OCI-LY1 (cell line): ENCODE measurements at regions not wholly inside any gene's neighbourhood (a gene's known extent, or its start where the extent isn't known, plus 50 kb on each side); places are given as distances from the start of the nearest gene placed in this dataset.

Experiments
- H2AFZ ChIP-seq: fragments of 200-600 bp; sonication (generic), shearing (Covaris generic); 2 replicates; pipeline ENCODE4 v1.6.0; 2014; ENCODE audit warnings: antibody characterized with exemption, mild to moderate bottlenecking, low read length
- H3F3A ChIP-seq: fragments of 200-600 bp; sonication (generic), shearing (Covaris generic); 2 replicates; pipeline ENCODE4 v1.6.0; 2014; ENCODE audit warnings: mild to moderate bottlenecking, antibody characterized with exemption, low read length, moderate library complexity; ENCODE audit not compliant: insufficient read depth
- H3K27ac ChIP-seq: fragments of 200-600 bp; sonication (generic); 2 replicates; pipeline ENCODE4 v1.5.1; 2014; ENCODE audit warnings: low read length, mixed run types, mild to moderate bottlenecking, low read depth; ENCODE audit not compliant: poor library complexity, severe bottlenecking
- H3K27me3 ChIP-seq: fragments of 200-600 bp; sonication (generic); 2 replicates; pipeline ENCODE4 v1.6.0; 2014; ENCODE audit warnings: antibody characterized with exemption, mild to moderate bottlenecking, low read length, moderate library complexity; ENCODE audit not compliant: insufficient read depth
- H3K36me3 ChIP-seq: fragments of 200-600 bp; sonication (generic); 2 replicates; pipeline ENCODE4 v1.6.1; 2014; ENCODE audit warnings: mild to moderate bottlenecking, antibody characterized with exemption, low read length, moderate library complexity, mixed read lengths; ENCODE audit not compliant: insufficient read depth
- H3K4me1 ChIP-seq: fragments of 200-600 bp; sonication (generic); 2 replicates; pipeline ENCODE4 v1.5.1; 2014; ENCODE audit warnings: mild to moderate bottlenecking, low read length, moderate library complexity; ENCODE audit not compliant: insufficient read depth, severe bottlenecking
- H3K4me2 ChIP-seq: fragments of 200-600 bp; sonication (generic), shearing (Covaris generic); 2 replicates; pipeline ENCODE4 v1.6.1; 2014; ENCODE audit warnings: low read length
- H3K4me3 ChIP-seq: fragments of 200-600 bp; sonication (generic); 2 replicates; pipeline ENCODE4 v1.5.1; 2014; ENCODE audit warnings: low read length, low read depth, mild to moderate bottlenecking, mixed read lengths; ENCODE audit not compliant: poor library complexity, severe bottlenecking
- H3K79me2 ChIP-seq: fragments of 200-600 bp; shearing (Covaris generic); 2 replicates; pipeline ENCODE4 v1.6.1; 2016; ENCODE audit warnings: mixed run types, low read length, mixed read lengths; ENCODE audit not compliant: insufficient read depth
- H3K9ac ChIP-seq: fragments of 200-600 bp; sonication (generic), shearing (Covaris generic); 2 replicates; pipeline ENCODE4 v1.6.1; 2014; ENCODE audit warnings: mild to moderate bottlenecking, low read length, mixed read lengths
- H3K9me2 ChIP-seq: fragments of 200-600 bp; sonication (generic), shearing (Covaris generic); 2 replicates; pipeline ENCODE4 v1.6.1; 2014; ENCODE audit warnings: low read depth, mild to moderate bottlenecking, low read length, mixed read lengths
- H3K9me3 ChIP-seq: fragments of 200-600 bp; shearing (Covaris generic); 2 replicates; pipeline ENCODE4 v1.6.1; 2014; ENCODE audit warnings: low read length, mixed read lengths
- H4K20me1 ChIP-seq: fragments of 200-600 bp; sonication (generic), shearing (Covaris generic); 2 replicates; pipeline ENCODE4 v1.6.0; 2016; ENCODE audit warnings: mild to moderate bottlenecking, low read length; ENCODE audit not compliant: insufficient read depth
- CTCF ChIP-seq: fragments of 200-600 bp; sonication (generic), shearing (Covaris generic); IDR thresholded peaks from 2 replicates; pipeline ENCODE4 v1.5.1; 2017; ENCODE audit warnings: mild to moderate bottlenecking, antibody characterized with exemption, low read length, moderate library complexity, mixed read lengths
- EZH2 ChIP-seq: fragments of 200-600 bp; sonication (generic), shearing (Covaris generic); IDR thresholded peaks from 2 replicates; pipeline ENCODE4 v1.8.0; 2017; ENCODE audit warnings: borderline replicate concordance, mixed run types, mild to moderate bottlenecking, antibody characterized with exemption, low read length, moderate library complexity, mixed read lengths

DNA sequence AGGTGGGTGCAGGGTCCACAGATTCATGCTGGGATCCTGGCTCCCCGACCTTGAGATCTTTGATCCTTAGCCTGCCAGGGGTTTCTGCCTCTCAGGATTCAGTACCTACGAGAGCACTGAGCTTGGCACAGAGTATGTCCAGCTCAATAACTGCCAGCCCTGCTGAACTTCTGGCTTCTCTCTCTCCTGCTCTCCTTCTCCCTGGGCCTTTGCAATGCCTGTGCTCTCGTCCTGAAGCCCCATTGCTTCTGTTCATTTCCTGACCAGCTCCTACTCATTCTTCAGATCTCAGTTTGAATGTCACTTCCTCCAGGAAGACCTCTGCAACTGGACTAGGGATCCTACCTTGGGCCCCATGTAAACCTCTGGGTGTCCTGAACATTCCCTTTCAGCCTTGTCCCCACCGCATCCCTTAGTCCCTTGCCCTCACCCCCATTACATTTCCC is 113.8 kb upstream of the HAAO start:
- Histone ChIP-seq H3K4me3 (no peak overlapping the region), H3K27me3 (no peaks in the 10 kb centered on the region; the same call in 1 of the 2 replicates), H3K79me2 (no peaks in the 10 kb centered on the region), H3F3A (no peaks in the 10 kb centered on the region), H3K36me3 (no peaks in the 10 kb centered on the region), H3K4me1 (no peaks in the 10 kb centered on the region), H4K20me1 (no peaks in the 10 kb centered on the region), H3K9ac (no peak overlapping the region), H3K9me2 (no peaks in the 10 kb centered on the region), H2AFZ (no peak overlapping the region), H3K9me3 (no peaks in the 10 kb centered on the region), H3K4me2 (no peak overlapping the region), H3K27ac (no peak overlapping the region)
- TF ChIP-seq EZH2 = no peak
- no peak for TF ChIP-seq CTCF

DNA sequence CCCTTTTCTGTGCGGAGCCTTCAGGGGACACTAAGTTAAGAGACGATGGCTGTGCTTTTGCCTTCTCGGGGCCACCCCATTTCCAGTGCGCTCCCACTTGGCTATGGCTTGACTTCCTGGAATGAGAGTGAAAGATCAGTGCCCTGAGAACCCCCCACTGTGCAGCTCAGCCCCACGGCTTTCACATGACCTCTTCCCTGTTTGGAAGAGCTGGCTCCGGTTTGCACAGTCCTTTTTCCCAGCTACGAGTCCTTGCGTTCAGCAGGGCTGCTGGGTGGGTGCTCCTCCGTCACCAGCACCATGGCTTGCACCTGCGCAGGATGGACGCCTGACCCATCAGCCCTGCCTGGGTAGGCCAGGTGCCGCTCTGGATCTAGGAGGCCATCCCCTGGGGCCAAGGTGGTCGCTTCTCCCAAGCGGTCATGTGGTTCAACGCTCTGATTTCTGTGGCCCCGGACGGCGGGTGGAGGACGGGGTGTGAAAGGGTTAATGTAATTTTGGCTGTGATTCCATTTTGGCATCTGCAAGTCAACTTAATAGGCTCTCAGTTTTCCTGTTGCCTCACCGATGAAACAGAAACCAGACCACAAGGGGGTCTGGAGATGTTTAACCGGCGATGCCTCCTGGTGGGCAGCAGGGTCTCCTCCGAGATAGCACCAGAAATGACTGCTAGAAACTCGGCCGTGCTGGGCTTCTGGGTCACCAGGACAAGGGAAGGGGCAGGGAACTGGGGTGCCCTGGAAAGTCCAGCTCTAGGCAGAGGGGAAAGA is 113.1 kb upstream of the HAAO start:
- no peaks in the 10 kb centered on the region for H3K9me3 ChIP-seq
- no peaks in the 10 kb centered on the region; the same call in 1 of the 2 replicates for H3K27me3 ChIP-seq
- H3K4me2 ChIP-seq = no peak overlapping the region
- H2AFZ ChIP-seq = no peak overlapping the region
- TF ChIP-seq EZH2 (no peak), CTCF (no peak)
- no peaks in the 10 kb centered on the region for H3K4me1 ChIP-seq
- no peak overlapping the region for H3K4me3 ChIP-seq
- no peaks in the 10 kb centered on the region for H3K79me2 ChIP-seq
- H3K36me3 ChIP-seq = no peaks in the 10 kb centered on the region
- no peaks in the 10 kb centered on the region for H4K20me1 ChIP-seq
- H3K27ac ChIP-seq = no peak overlapping the region
- no peaks in the 10 kb centered on the region for H3F3A ChIP-seq
- no peak overlapping the region for H3K9ac ChIP-seq
- no peaks in the 10 kb centered on the region for H3K9me2 ChIP-seq

- no peak overlapping the region for H3K9ac ChIP-seq
- H3K4me2 ChIP-seq = no peak overlapping the region
- H2AFZ ChIP-seq = no peak overlapping the region
- no peaks in the 10 kb centered on the region for H3K36me3 ChIP-seq
- H3K4me1 ChIP-seq = no peaks in the 10 kb centered on the region
- H3K79me2 ChIP-seq = no peaks in the 10 kb centered on the region
- H4K20me1 ChIP-seq = no peaks in the 10 kb centered on the region
- H3K27me3 ChIP-seq = no peaks in the 10 kb centered on the region; the same call in 1 of the 2 replicates
- no peaks in the 10 kb centered on the region for H3K9me2 ChIP-seq
- H3K27ac ChIP-seq = no peak overlapping the region
- H3K9me3 ChIP-seq = no peaks in the 10 kb centered on the region
- TF ChIP-seq CTCF = no peak
- H3K4me3 ChIP-seq = no peak overlapping the region
- no peaks in the 10 kb centered on the region for H3F3A ChIP-seq
These were observed 112.1 kb upstream of the HAAO start for GRCh38 chr2:42904576-42904876.
